ENCODE measurements at regions not wholly inside any gene's neighbourhood (a gene's known extent, or its start where the extent isn't known, plus 50 kb on each side); places are given as distances from the start of the nearest gene placed in this dataset.

DNA sequence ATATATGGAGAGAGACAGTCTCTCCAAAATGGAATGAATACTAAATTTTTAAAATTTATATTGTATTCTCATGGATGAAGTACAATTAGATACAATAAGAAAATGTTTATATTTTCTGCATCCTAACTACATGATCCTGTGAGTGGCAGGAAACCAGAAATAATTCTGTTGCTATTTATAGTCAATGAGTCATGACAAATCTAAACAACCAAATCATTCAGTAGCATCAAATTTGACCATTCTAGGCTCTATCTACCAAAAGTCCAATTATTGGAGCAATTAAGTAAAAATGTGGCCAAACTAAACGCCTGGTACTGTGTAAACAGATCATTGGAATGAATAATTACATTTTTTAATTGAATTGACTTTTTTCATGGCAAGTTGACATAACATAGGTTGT is 959.8 kb downstream of the EPHA7 start:
- TF ChIP-seq, protein P1, sequence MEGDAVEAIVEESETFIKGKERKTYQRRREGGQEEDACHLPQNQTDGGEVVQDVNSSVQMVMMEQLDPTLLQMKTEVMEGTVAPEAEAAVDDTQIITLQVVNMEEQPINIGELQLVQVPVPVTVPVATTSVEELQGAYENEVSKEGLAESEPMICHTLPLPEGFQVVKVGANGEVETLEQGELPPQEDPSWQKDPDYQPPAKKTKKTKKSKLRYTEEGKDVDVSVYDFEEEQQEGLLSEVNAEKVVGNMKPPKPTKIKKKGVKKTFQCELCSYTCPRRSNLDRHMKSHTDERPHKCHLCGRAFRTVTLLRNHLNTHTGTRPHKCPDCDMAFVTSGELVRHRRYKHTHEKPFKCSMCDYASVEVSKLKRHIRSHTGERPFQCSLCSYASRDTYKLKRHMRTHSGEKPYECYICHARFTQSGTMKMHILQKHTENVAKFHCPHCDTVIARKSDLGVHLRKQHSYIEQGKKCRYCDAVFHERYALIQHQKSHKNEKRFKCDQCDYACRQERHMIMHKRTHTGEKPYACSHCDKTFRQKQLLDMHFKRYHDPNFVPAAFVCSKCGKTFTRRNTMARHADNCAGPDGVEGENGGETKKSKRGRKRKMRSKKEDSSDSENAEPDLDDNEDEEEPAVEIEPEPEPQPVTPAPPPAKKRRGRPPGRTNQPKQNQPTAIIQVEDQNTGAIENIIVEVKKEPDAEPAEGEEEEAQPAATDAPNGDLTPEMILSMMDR (IDR thresholded peaks at IDR 0.05; ENCODE audit: insufficient read depth, low read length, poor library complexity, severe bottlenecking), result no peak
- Histone ChIP-seq H3K4me3 (replicated peaks; ENCODE audit: low read depth, low read length) (no peak overlapping the region), H3K36me3 (ENCODE audit: control insufficient read depth, insufficient read depth, low read length) (no peaks in the 10 kb centered on the region), H3K27me3 (replicated peaks; ENCODE audit: control insufficient read depth, insufficient read depth, low read length) (no peaks in the 10 kb centered on the region)
- DNase-seq (ENCODE audit: extremely low read depth, insufficient read length), result no peak

DNA sequence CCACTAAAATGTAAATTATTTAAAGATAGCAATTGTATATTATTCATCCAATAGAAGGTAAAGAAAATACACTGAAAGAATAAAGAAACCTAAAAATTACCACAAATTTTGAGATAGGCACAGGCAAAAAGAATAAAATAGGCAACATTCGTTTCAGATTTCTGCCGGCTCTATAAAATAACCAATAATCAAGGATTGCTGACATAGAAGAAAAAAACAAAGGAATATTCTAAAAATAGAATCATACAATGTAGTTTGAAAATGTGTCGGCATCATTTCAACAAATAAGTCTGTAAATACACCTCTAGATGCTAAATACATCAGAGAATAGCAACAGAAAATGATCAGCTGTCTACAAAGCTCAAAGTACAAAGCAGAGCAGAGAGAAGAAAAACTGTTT is 973.3 kb downstream of the EPHA7 start:
- Histone ChIP-seq H3K4me3 (replicated peaks; ENCODE audit: low read depth, low read length) (no peak overlapping the region), H3K36me3 (ENCODE audit: control insufficient read depth, insufficient read depth, low read length) (no peaks in the 10 kb centered on the region), H3K27me3 (replicated peaks; ENCODE audit: control insufficient read depth, insufficient read depth, low read length) (no peaks in the 10 kb centered on the region)
- TF ChIP-seq, protein P1 (IDR thresholded peaks at IDR 0.05; ENCODE audit: insufficient read depth, low read length, poor library complexity, severe bottlenecking), result no peak
- DNase-seq (ENCODE audit: extremely low read depth, insufficient read length), result no peak

DNA sequence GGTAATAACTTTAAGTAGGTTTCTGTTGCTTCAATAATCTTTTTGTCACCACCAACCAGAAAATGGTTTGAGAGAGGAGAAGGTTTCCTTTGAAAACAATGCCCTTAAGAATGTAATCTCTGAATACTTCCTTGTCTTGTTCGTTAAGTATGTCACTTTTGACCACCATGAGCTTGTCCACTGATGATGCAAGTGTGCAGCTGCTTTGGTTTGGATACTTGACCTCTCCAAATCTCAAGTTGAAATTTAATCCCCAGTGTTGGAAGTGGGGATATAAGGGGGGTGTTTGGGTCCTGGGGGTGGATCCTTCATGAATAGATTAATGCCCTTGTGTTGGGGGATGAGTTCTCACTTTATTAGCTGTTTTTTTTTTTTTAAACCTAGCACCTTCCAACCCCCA is 985.4 kb downstream of the EPHA7 start:
- no peaks in the 10 kb centered on the region for H3K27me3 ChIP-seq (replicated peaks; ENCODE audit: control insufficient read depth, insufficient read depth, low read length)
- DNase-seq (ENCODE audit: extremely low read depth, insufficient read length), result no peak
- H3K36me3 ChIP-seq (ENCODE audit: control insufficient read depth, insufficient read depth, low read length), result no peaks in the 10 kb centered on the region
- no peak overlapping the region for H3K4me3 ChIP-seq (replicated peaks; ENCODE audit: low read depth, low read length)
- TF ChIP-seq, protein P1 (IDR thresholded peaks at IDR 0.05; ENCODE audit: insufficient read depth, low read length, poor library complexity, severe bottlenecking), result no peak

- no peak for DNase-seq (ENCODE audit: extremely low read depth, insufficient read length)
- Histone ChIP-seq H3K27me3 (replicated peaks; ENCODE audit: control insufficient read depth, insufficient read depth, low read length) (no peaks in the 10 kb centered on the region), H3K4me3 (replicated peaks; ENCODE audit: low read depth, low read length) (no peak overlapping the region), H3K36me3 (ENCODE audit: control insufficient read depth, insufficient read depth, low read length) (no peaks in the 10 kb centered on the region)
- TF ChIP-seq, protein P1 (IDR thresholded peaks at IDR 0.05; ENCODE audit: insufficient read depth, low read length, poor library complexity, severe bottlenecking), result no peak
Observed at GRCh38 chr6:92431502-92431901, 987.9 kb downstream of the EPHA7 start.

DNA sequence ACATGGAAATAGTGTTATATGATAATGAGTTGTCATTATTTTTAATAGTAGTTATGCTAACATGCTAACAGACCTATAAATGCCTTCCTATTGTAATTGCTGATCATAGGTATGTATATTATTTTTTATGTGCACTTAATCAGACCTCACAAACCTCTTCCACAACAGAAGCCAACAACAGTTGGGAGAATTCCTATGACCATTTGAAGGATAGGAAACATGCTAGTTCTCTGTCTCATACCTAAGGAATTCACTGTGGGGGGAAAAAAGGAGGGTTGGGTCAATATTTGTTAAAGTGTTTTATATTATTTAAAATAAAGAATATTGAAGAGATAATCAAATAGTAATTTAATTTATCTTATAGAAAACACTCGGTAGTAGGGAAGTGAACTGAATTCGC is 990.9 kb downstream of the EPHA7 start:
- DNase-seq (ENCODE audit: extremely low read depth, insufficient read length), result no peak
- Histone ChIP-seq H3K27me3 (replicated peaks; ENCODE audit: control insufficient read depth, insufficient read depth, low read length) (no peaks in the 10 kb centered on the region), H3K36me3 (ENCODE audit: control insufficient read depth, insufficient read depth, low read length) (no peaks in the 10 kb centered on the region), H3K4me3 (replicated peaks; ENCODE audit: low read depth, low read length) (no peak overlapping the region)
- TF ChIP-seq, protein P1 (IDR thresholded peaks at IDR 0.05; ENCODE audit: insufficient read depth, low read length, poor library complexity, severe bottlenecking), result no peak

DNA sequence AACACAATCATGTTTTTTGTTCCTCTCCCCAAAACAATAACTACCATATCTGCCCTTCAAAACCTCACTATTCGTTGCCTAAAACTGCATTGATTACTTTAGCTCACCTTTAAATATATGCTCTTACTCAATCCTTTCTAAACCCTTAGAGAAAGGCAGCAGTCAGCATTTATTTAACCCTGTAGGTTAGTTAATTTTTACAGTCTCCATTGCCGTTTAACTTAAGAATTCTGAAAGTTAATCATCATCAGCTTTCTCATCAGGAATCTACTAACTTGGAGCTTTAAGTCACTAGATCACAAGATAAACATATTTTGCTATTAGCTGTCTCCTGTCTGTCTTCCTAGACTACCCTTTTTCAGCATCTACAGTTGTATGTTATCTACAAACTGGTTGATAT is 991.9 kb downstream of the EPHA7 start:
- TF ChIP-seq, protein P1 (IDR thresholded peaks at IDR 0.05; ENCODE audit: insufficient read depth, low read length, poor library complexity, severe bottlenecking), result no peak
- no peaks in the 10 kb centered on the region for H3K36me3 ChIP-seq (ENCODE audit: control insufficient read depth, insufficient read depth, low read length)
- no peak overlapping the region for H3K4me3 ChIP-seq (replicated peaks; ENCODE audit: low read depth, low read length)
- no peaks in the 10 kb centered on the region for H3K27me3 ChIP-seq (replicated peaks; ENCODE audit: control insufficient read depth, insufficient read depth, low read length)
- DNase-seq (ENCODE audit: extremely low read depth, insufficient read length), result no peak
